CD4-positive, alpha-beta T cell (primary cell): ENCODE measurements at regions not wholly inside any gene's neighbourhood (a gene's known extent, or its start where the extent isn't known, plus 50 kb on each side); places are given as distances from the start of the nearest gene placed in this dataset.

Source experiments
- ATAC-seq: fragments of 200-7000 bp; cut with Tn5 transposase; one replicate; pipeline ENCODE4 v1.10.0; 2022; ENCODE audit warnings: mild to moderate bottlenecking; ENCODE audit not compliant: poor library complexity
- CTCF ChIA-PET: fragments of 350-600 bp; sonication (Branson Sonifier 250); formaldehyde crosslinking; loops from one replicate; lab custom pipeline; 2021; ENCODE audit warnings: antibody characterized with exemption, inconsistent platforms; lab: Charles Lee
- POLR2A ChIA-PET: fragments of 350-600 bp; sonication (Branson Sonifier 250); formaldehyde crosslinking; loops from one replicate; lab custom pipeline; 2021; ENCODE audit warnings: antibody characterized with exemption, inconsistent platforms; lab: Charles Lee
- DNase-seq, 14 experiments: peaks; one replicate each; pipeline ENCODE4 v3.0.0-alpha.2; 2013 to 2020; ENCODE audit warnings: mixed read lengths in 2 of 14
- H3K27ac ChIP-seq, 2 donors: one replicate each; pipeline versions ENCODE4 v1.5.1 to v1.7.0; 2013; ENCODE audit warnings: low read length in 2 of 2, low read depth in 1 of 2, mild to moderate bottlenecking in 1 of 2
- H3K27me3 ChIP-seq, 2 experiments: 1 replicate in 1 of 2; 2 replicates in 1 of 2; pipeline versions ENCODE4 v1.6.1 to v1.7.0; 2013; ENCODE audit warnings: low read length in 2 of 2, control low read depth in 1 of 2, mild to moderate bottlenecking in 1 of 2, moderate library complexity in 1 of 2; ENCODE audit not compliant: insufficient read depth in 2 of 2, control insufficient read depth in 1 of 2
- H3K36me3 ChIP-seq: one replicate; pipeline ENCODE4 v1.6.1; 2013; ENCODE audit warnings: low read length, control low read depth; ENCODE audit not compliant: insufficient read depth
- H3K4me1 ChIP-seq: one replicate; pipeline ENCODE4 v1.6.1; 2013; ENCODE audit warnings: low read length, control low read depth; ENCODE audit not compliant: insufficient read depth
- H3K4me3 ChIP-seq: one replicate; pipeline ENCODE4 v1.5.1; 2013; ENCODE audit warnings: mild to moderate bottlenecking, low read length, moderate library complexity
- H3K9me3 ChIP-seq, 2 experiments: 1 replicate in 1 of 2; 2 replicates in 1 of 2; pipeline versions ENCODE4 v1.6.1 to v1.7.0; 2013; ENCODE audit warnings: low read length in 2 of 2, mild to moderate bottlenecking in 2 of 2, control low read depth in 1 of 2, moderate library complexity in 1 of 2; ENCODE audit not compliant: control insufficient read depth in 1 of 2, insufficient read depth in 1 of 2
- H3K27ac Mint-ChIP-seq: one replicate; pipeline ENCODE4 v1.8.0; 2020; ENCODE audit warnings: mixed read lengths
- H3K27me3 Mint-ChIP-seq: one replicate; pipeline ENCODE4 v1.8.0; 2021; ENCODE audit warnings: mixed read lengths
- H3K36me3 Mint-ChIP-seq: one replicate; pipeline ENCODE4 v1.8.0; 2021; ENCODE audit warnings: low read depth, mixed read lengths
- H3K4me1 Mint-ChIP-seq: one replicate; pipeline ENCODE4 v1.8.0; 2021; ENCODE audit warnings: low read depth, mixed read lengths
- H3K4me3 Mint-ChIP-seq: one replicate; pipeline ENCODE4 v1.8.0; 2020; ENCODE audit warnings: mild to moderate bottlenecking, mixed read lengths
- H3K9me3 Mint-ChIP-seq: one replicate; pipeline ENCODE4 v1.8.0; 2020; ENCODE audit warnings: mixed read lengths
- CTCF ChIP-seq: fragments of 200-600 bp; IDR thresholded peaks from one replicate; pipeline ENCODE4 v1.8.0; 2022; ENCODE audit warnings: antibody characterized with exemption, mild to moderate bottlenecking
- intact Hi-C, 2 experiments: fragments of 100-400 bp; cut with DNase I in 1 of 2; cut with micrococcal nuclease in 1 of 2; formaldehyde crosslinking; loops; one replicate each; pipeline versions ENCODE4 v1.15.1 to v1.9.0; 2023 to 2025; cut with DNase I, micrococcal nuclease

GRCh38 chr20:19821606-19822005 lies 63.5 kb downstream of the RIN2 start:
- no peaks in the 10 kb centered on the region for H3K27me3 ChIP-seq
- Mint-ChIP-seq H3K27ac (no peak overlapping the region), H3K27me3 (peaks cover 5% of the 10 kb centered on the region), H3K4me1 (no peaks in the 10 kb centered on the region), H3K4me3 (no peak overlapping the region), H3K9me3 (peaks cover 5% of the 10 kb centered on the region), H3K36me3 (no peaks in the 10 kb centered on the region)
- no peak overlapping the region for H3K4me3 ChIP-seq
- CTCF ChIA-PET: no interaction called here
- no peaks in the 10 kb centered on the region for H3K4me1 ChIP-seq
- H3K36me3 ChIP-seq: no peaks in the 10 kb centered on the region
- ATAC-seq (no peak), DNase-seq (no peak)
- no peak for TF ChIP-seq CTCF
- no peak overlapping the region for H3K27ac ChIP-seq
- no peaks in the 10 kb centered on the region for H3K9me3 ChIP-seq
- intact Hi-C loops: no loop called here
- POLR2A ChIA-PET: no interaction called here

- H3K4me1 Mint-ChIP-seq: peaks cover 3% of the 10 kb centered on the region
- Histone ChIP-seq H3K27me3 (no peaks in the 10 kb centered on the region), H3K4me3 (no peak overlapping the region), H3K9me3 (no peaks in the 10 kb centered on the region), H3K4me1 (peaks cover 1% of the 10 kb centered on the region), H3K36me3 (no peaks in the 10 kb centered on the region), H3K27ac (no peak overlapping the region)
- H3K4me3 Mint-ChIP-seq: no peak overlapping the region
- DNase-seq (no peak), ATAC-seq (no peak)
- no peaks in the 10 kb centered on the region for H3K36me3 Mint-ChIP-seq
- H3K27ac Mint-ChIP-seq: no peak overlapping the region
- ChIA-PET CTCF (no interaction called here), POLR2A (no interaction called here)
- H3K9me3 Mint-ChIP-seq: peaks cover 5% of the 10 kb centered on the region
- no peak for TF ChIP-seq CTCF
- H3K27me3 Mint-ChIP-seq: no peaks in the 10 kb centered on the region
- intact Hi-C loops: no loop called here
Measured at GRCh38 chr20:19823216-19823615, 65.2 kb downstream of the RIN2 start.

GRCh38 chr20:19823971-19824370 lies 65.9 kb downstream of the RIN2 start:
- H3K4me1 ChIP-seq: peaks cover 8% of the 10 kb centered on the region
- ChIA-PET POLR2A (no interaction called here), CTCF (no interaction called here)
- no peak overlapping the region for H3K27ac ChIP-seq
- intact Hi-C loops: no loop called here
- H3K27me3 ChIP-seq: no peaks in the 10 kb centered on the region
- DNase-seq (no peak), ATAC-seq (no peak)
- H3K9me3 ChIP-seq: no peaks in the 10 kb centered on the region
- Mint-ChIP-seq H3K9me3 (peaks cover 3% of the 10 kb centered on the region), H3K4me1 (peaks cover 8% of the 10 kb centered on the region), H3K27ac (no peak overlapping the region), H3K27me3 (no peaks in the 10 kb centered on the region), H3K36me3 (no peaks in the 10 kb centered on the region), H3K4me3 (no peak overlapping the region)
- no peak overlapping the region for H3K4me3 ChIP-seq
- no peak for TF ChIP-seq CTCF
- H3K36me3 ChIP-seq: no peaks in the 10 kb centered on the region
